Trophoblast cell (in vitro differentiated cells and primary cell): ENCODE measurements at regions not wholly inside any gene's neighbourhood (a gene's known extent, or its start where the extent isn't known, plus 50 kb on each side); places are given as distances from the start of the nearest gene placed in this dataset.

Experiments used
- DNase-seq, 2 donors: peaks; one replicate each; pipeline ENCODE4 v3.0.0-alpha.2; 2016
- H2AFZ ChIP-seq: 2 replicates; pipeline ENCODE4 v1.6.1; 2013; ENCODE audit warnings: low read length, moderate library complexity, mild to moderate bottlenecking; ENCODE audit not compliant: insufficient read depth, poor library complexity
- H2AK5ac ChIP-seq: 2 replicates; pipeline ENCODE4 v1.6.1; 2013; ENCODE audit warnings: mild to moderate bottlenecking, low read length
- H2BK120ac ChIP-seq: 2 replicates; pipeline ENCODE4 v1.6.1; 2013; ENCODE audit warnings: low read length, mild to moderate bottlenecking, moderate library complexity; ENCODE audit not compliant: insufficient read depth, poor library complexity
- H2BK12ac ChIP-seq: 2 replicates; pipeline ENCODE4 v1.6.1; 2013; ENCODE audit warnings: mild to moderate bottlenecking, low read length, moderate library complexity
- H2BK5ac ChIP-seq: 2 replicates; pipeline ENCODE4 v1.6.1; 2013; ENCODE audit warnings: low read length, low read depth, moderate library complexity, mild to moderate bottlenecking; ENCODE audit not compliant: poor library complexity
- H3K14ac ChIP-seq: 2 replicates; pipeline ENCODE4 v1.6.1; 2013; ENCODE audit warnings: mild to moderate bottlenecking, low read length
- H3K18ac ChIP-seq: 2 replicates; pipeline ENCODE4 v1.6.1; 2013; ENCODE audit warnings: mild to moderate bottlenecking, low read length
- H3K23ac ChIP-seq: 2 replicates; pipeline ENCODE4 v1.6.1; 2013; ENCODE audit warnings: low read length
- H3K27ac ChIP-seq: 2 replicates; pipeline ENCODE4 v1.5.1; 2013; ENCODE audit warnings: low read depth, mild to moderate bottlenecking, inconsistent platforms, low read length, moderate library complexity
- H3K27me3 ChIP-seq: 2 replicates; pipeline ENCODE4 v1.6.1; 2013; ENCODE audit warnings: inconsistent platforms, mild to moderate bottlenecking, low read length, moderate library complexity; ENCODE audit not compliant: insufficient read depth
- H3K36me3 ChIP-seq, 2 experiments: 1 replicate in 1 of 2; 2 replicates in 1 of 2; pipeline ENCODE4 v1.6.1; 2013; ENCODE audit warnings: low read length in 2 of 2, mild to moderate bottlenecking in 2 of 2, moderate library complexity in 1 of 2; ENCODE audit not compliant: insufficient read depth in 2 of 2, control insufficient read depth in 1 of 2
- H3K4ac ChIP-seq: 2 replicates; pipeline ENCODE4 v1.6.1; 2013; ENCODE audit warnings: low read depth, mild to moderate bottlenecking, low read length, moderate library complexity
- H3K4me1 ChIP-seq, 2 experiments: 1 replicate in 1 of 2; 2 replicates in 1 of 2; pipeline ENCODE4 v1.6.1; 2013; ENCODE audit warnings: low read length in 2 of 2, mild to moderate bottlenecking in 2 of 2, moderate library complexity in 1 of 2; ENCODE audit not compliant: insufficient read depth in 2 of 2, control insufficient read depth in 1 of 2
- H3K4me2 ChIP-seq: 2 replicates; pipeline ENCODE4 v1.6.1; 2013; ENCODE audit warnings: inconsistent platforms, mild to moderate bottlenecking, low read length, moderate library complexity
- H3K4me3 ChIP-seq: 2 replicates; pipeline ENCODE4 v1.5.1; 2013; ENCODE audit warnings: mild to moderate bottlenecking, low read depth, low read length, inconsistent platforms
- H3K79me1 ChIP-seq: one replicate; pipeline ENCODE4 v1.6.1; 2013; ENCODE audit warnings: low read length
- H3K79me2 ChIP-seq: 2 replicates; pipeline ENCODE4 v1.6.1; 2013; ENCODE audit warnings: low read length, mild to moderate bottlenecking; ENCODE audit not compliant: control insufficient read depth, insufficient read depth, poor library complexity
- H3K9ac ChIP-seq: 2 replicates; pipeline ENCODE4 v1.6.1; 2013; ENCODE audit warnings: mild to moderate bottlenecking, low read length
- H3K9me3 ChIP-seq: 2 replicates; pipeline ENCODE4 v1.6.1; 2013; ENCODE audit warnings: low read depth, mild to moderate bottlenecking, control low read depth, inconsistent platforms, low read length; ENCODE audit not compliant: insufficient read depth
- H4K12ac ChIP-seq: 2 replicates; pipeline ENCODE4 v1.6.1; 2013; ENCODE audit warnings: low read depth, mild to moderate bottlenecking, low read length, moderate library complexity
- H4K8ac ChIP-seq: 2 replicates; pipeline ENCODE4 v1.6.1; 2013; ENCODE audit warnings: low read depth, mild to moderate bottlenecking, low read length, moderate library complexity
- H4K91ac ChIP-seq: one replicate; pipeline ENCODE4 v1.6.1; 2013; ENCODE audit warnings: low read depth, mild to moderate bottlenecking, low read length, moderate library complexity
- WGBS: extraction: QIAGEN DNeasy Blood & Tissue Kit; methylation state at CpG from one replicate; pipeline ENCODE4 v1.1.7; 2013; ENCODE audit warnings: missing lambda C conversion rate; ENCODE audit not compliant: insufficient read length, insufficient coverage; ENCODE audit errors: extremely low coverage; 5-methylcytosine and 5-hydroxymethylcytosine counted together

DNA sequence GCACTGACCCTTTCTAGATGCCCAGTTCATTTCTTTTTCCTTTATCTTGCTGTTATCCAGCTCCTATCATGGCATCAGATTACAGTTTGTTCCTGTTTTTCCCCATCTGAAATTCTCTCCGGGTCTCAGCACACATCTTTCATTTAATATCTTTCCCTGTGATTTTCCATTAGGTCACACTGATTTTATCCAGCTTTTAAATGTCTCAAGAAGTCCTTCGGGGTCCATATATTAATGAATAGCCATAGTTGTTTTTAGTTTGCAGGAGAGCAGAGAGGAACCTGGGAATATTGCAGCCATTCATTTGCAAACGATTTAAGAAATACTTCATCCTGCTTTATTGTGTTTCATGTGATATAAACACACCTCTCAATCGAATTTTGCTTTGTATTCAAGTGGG lies 374.2 kb downstream of the TDRD15 start:
- no peaks in the 10 kb centered on the region for H3K27me3 ChIP-seq
- no peak overlapping the region for H3K23ac ChIP-seq
- no peak overlapping the region for H3K14ac ChIP-seq
- no peaks in the 10 kb centered on the region for H3K36me3 ChIP-seq
- H2AK5ac ChIP-seq = no peak overlapping the region
- no peak overlapping the region for H3K9ac ChIP-seq
- DNase-seq = no peak
- no peak overlapping the region for H4K91ac ChIP-seq
- no peaks in the 10 kb centered on the region for H3K4me1 ChIP-seq
- no peak overlapping the region for H2BK5ac ChIP-seq
- H4K8ac ChIP-seq = no peak overlapping the region
- H3K18ac ChIP-seq = no peak overlapping the region
- no peak overlapping the region for H2BK120ac ChIP-seq
- WGBS = no CpG with 5 or more reads among the region's 4 CpGs
- no peak overlapping the region for H3K4me2 ChIP-seq
- no peaks in the 10 kb centered on the region for H3K79me1 ChIP-seq
- no peak overlapping the region for H2BK12ac ChIP-seq
- no peak overlapping the region for H2AFZ ChIP-seq
- no peaks in the 10 kb centered on the region for H3K9me3 ChIP-seq
- H3K27ac ChIP-seq = no peak overlapping the region
- no peaks in the 10 kb centered on the region for H3K79me2 ChIP-seq
- H3K4ac ChIP-seq = no peak overlapping the region
- H4K12ac ChIP-seq = no peak overlapping the region
- H3K4me3 ChIP-seq = no peak overlapping the region

- H2BK12ac ChIP-seq = no peak overlapping the region
- no peaks in the 10 kb centered on the region for H3K36me3 ChIP-seq
- no peak overlapping the region for H3K23ac ChIP-seq
- H3K9me3 ChIP-seq = no peaks in the 10 kb centered on the region
- no peak overlapping the region for H3K27ac ChIP-seq
- no peaks in the 10 kb centered on the region for H3K79me1 ChIP-seq
- no peak overlapping the region for H3K14ac ChIP-seq
- no peak overlapping the region for H3K18ac ChIP-seq
- no CpG with 5 or more reads among the region's 4 CpGs for WGBS
- no peak overlapping the region for H2AK5ac ChIP-seq
- H2AFZ ChIP-seq = no peak overlapping the region
- no peak overlapping the region for H4K12ac ChIP-seq
- no peak overlapping the region for H3K4me3 ChIP-seq
- no peak overlapping the region for H3K9ac ChIP-seq
- H4K91ac ChIP-seq = no peak overlapping the region
- H3K4me2 ChIP-seq = no peak overlapping the region
- H2BK120ac ChIP-seq = no peak overlapping the region
- H4K8ac ChIP-seq = no peak overlapping the region
- H3K79me2 ChIP-seq = no peaks in the 10 kb centered on the region
- no peak overlapping the region for H2BK5ac ChIP-seq
- DNase-seq = no peak
- no peaks in the 10 kb centered on the region for H3K27me3 ChIP-seq
- H3K4ac ChIP-seq = no peak overlapping the region
- H3K4me1 ChIP-seq = no peaks in the 10 kb centered on the region
These were observed 376.7 kb downstream of the TDRD15 start for GRCh38 chr2:21500401-21500945.

DNA sequence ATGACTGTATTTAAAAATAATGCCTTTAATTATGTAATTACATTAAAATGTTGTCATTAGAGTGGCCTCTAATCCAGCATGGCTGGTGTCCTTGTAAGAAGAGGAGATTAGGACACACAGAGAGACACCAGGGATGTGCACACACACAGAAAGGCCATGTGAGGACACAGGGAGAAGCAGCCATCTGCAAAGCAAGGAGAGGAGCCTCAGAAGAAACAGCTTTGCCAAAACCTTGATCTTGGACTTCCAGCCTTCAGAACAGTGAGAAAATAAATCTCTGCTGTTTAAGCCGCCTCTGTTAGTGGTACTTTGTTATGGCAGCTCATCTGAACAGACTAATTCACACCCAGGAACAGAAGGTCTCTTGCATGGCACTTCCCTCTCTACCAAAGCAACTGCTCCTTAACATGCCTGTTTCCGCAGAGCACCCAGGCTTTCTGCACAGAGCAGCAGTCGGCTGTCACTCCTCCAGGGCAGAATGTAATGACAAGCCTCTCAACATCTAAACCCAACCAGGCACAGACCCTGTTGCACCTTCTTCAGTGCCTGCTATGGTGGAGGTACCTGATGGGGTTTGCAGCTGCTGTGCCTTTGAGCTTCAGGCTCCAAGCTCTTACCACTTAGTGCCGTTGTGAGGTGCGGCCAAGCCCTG lies 377.7 kb downstream of the TDRD15 start:
- Histone ChIP-seq H3K27ac (no peak overlapping the region), H3K4me2 (no peak overlapping the region), H2BK5ac (no peak overlapping the region), H3K23ac (no peak overlapping the region), H3K9me3 (no peaks in the 10 kb centered on the region), H2BK12ac (no peak overlapping the region), H3K27me3 (no peaks in the 10 kb centered on the region), H4K12ac (no peak overlapping the region), H2BK120ac (no peak overlapping the region), H3K4me3 (no peak overlapping the region), H3K14ac (no peak overlapping the region), H2AFZ (no peak overlapping the region), H2AK5ac (no peak overlapping the region), H3K4ac (no peak overlapping the region), H3K79me1 (no peaks in the 10 kb centered on the region), H3K9ac (peak overlapping the region; percentile 38), H4K91ac (no peak overlapping the region), H3K18ac (no peak overlapping the region), H3K79me2 (no peaks in the 10 kb centered on the region), H3K36me3 (no peaks in the 10 kb centered on the region), H3K4me1 (no peaks in the 10 kb centered on the region), H4K8ac (no peak overlapping the region)
- WGBS = no CpG with 5 or more reads among the region's 5 CpGs
- DNase-seq = no peak

DNA sequence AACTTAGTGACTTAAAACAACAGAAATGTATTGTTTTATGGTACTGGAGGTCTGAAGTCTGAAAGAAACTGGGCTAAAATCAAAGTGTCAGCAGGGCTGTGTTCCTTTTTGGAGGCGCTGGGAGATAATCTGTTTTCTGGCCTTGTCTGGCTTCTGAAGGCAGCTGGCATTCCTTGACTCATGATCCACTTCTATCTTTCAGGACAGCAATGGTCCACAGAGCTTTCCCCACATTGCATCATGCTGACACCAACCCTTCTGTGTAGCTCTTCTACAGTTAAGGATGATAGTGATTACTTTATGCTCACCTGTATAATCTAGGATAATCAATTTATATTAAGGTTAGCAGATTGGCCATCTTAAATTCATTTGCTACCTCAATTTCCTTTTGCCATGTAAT lies 392.1 kb downstream of the TDRD15 start:
- Histone ChIP-seq H2BK12ac (no peak overlapping the region), H3K4me1 (no peaks in the 10 kb centered on the region), H2BK5ac (no peak overlapping the region), H3K23ac (no peak overlapping the region), H2BK120ac (no peak overlapping the region), H3K18ac (no peak overlapping the region), H3K9me3 (no peaks in the 10 kb centered on the region), H3K4ac (no peak overlapping the region), H3K27ac (no peak overlapping the region), H2AK5ac (no peak overlapping the region), H4K91ac (no peak overlapping the region), H3K79me1 (no peaks in the 10 kb centered on the region), H3K4me2 (no peak overlapping the region), H3K27me3 (no peaks in the 10 kb centered on the region), H3K79me2 (no peaks in the 10 kb centered on the region), H4K8ac (no peak overlapping the region), H4K12ac (no peak overlapping the region), H3K4me3 (no peak overlapping the region), H3K36me3 (no peaks in the 10 kb centered on the region), H2AFZ (no peak overlapping the region), H3K14ac (no peak overlapping the region), H3K9ac (no peak overlapping the region)
- DNase-seq = no peak
- no CpG with 5 or more reads among the region's 1 CpG for WGBS
